NCI-H2081 (cell line): ENCODE measurements at regions not wholly inside any gene's neighbourhood (a gene's known extent, or its start where the extent isn't known, plus 50 kb on each side); places are given as distances from the start of the nearest gene placed in this dataset.

Experiments used
- DNase-seq, 2 experiments: peaks; one replicate each; lab custom pipeline; 2025; lab: John Stamatoyannopoulos, UW

DNA sequence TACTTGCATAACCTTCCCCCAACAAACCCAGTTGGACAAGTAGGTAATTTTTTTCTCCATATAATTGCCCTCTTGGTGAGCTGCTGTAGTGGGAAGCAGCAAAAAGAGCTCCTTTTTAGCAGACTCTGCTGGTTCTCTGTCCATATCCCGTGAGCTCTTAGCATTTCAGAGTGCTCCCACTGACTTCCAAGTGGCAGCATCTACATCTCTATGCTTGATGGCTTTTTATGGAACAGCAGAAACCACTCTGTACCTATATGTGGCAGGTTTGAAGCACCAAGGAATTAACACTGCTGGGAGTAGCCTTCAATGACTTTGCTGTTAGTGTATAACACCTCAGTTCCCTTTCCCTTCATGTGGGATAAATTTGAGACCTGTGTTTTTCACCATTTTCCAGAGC is 168.4 kb upstream of the NHS start:
- no peak for DNase-seq

DNA sequence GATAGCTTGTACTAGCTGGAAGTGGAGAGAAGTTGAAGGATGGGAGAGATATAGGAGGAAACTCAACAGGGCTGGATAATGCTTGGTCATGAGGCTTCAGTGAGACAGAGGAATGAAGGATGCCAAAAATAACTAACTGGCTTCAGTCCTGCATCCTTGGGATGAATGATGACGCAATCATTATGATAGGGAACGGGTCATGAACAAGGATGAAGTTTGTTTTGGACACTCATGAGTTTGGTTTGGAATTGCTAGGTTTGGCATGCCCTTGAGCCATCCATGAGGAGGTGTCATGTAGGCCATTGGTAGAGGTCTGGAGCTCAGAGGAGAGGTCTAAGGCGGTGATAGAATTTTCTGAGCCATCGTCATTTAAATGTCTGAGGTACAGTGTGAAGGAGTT is 160.0 kb upstream of the NHS start:
- DNase-seq = no peak

DNA sequence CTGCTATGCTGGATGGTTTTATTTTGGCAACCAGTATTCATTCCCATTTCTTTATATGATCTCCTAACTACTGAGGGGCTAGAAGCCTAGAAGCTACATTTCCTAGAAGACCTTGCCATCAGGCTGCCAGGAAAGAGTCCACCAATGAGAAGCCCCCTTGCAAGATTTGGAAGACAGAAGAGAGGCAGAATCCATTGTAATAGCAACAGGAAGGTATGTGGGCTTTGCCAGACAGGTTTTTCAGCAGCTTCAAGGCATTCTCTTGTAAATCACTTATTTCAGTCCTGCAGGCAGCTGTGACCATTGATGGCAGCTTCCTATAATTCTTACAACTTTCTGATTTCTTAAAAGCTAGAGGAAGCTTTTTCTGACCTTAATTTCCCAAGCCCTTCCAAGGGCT is 148.3 kb upstream of the NHS start:
- DNase-seq = no peak

DNA sequence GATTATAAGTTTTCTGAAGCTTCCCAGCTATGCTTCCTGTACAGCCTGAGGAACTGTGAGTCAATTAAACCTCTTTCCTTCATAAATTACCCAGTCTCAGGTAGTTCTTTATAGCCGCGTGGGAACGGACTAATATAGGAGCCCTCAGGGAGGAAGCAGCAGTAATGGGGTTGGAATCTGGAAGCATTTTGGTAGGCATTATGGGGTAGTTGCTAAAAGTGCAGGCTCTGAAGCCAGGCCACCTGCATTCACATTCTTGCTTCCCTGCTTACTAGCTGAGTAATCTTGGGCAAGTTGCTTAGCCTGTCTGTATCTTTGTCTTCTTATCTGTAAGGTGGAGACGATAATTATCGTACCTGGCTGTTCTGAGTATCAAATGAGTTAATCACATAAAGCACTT is 137.9 kb upstream of the NHS start:
- DNase-seq = no peak

DNA sequence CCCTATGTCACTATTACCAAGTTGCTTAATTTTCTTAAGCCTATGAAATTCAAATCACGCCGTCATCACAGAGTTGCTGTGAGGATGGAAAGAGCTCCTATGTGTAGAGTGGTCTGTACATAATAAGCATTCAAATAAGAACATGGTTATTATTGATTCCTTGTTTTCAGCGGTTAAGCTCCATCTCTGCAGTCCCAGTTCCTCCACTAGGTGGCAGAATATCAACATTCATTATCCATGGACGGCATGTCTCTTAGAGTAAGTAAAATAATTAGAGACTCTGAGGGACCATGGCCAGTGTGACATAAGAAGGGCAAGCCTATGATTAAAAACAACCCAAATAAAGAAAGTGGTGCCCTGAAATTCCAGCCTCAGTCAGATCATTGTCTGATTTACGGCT is 132.5 kb upstream of the NHS start:
- DNase-seq = peak; percentile 69 to 90

DNA sequence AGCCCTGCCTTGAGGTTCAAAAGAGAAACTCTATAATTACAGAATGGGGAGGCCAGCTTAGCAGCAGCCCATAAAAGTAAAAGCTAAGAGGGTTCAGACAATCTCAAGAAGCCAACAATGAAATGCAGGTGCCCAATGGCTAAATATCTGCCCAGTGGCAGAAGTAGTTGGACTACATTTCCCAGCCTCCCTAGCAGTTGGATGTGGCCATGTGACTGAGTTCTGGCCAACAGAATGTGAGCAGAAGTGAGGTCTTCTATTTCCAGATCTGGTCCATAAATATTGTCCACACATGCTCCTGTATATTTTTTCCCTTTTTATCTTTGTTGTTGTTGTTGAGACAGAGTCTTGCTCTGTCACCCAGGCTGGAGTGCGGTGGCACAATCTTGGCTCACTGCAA is 127.9 kb upstream of the NHS start:
- no peak for DNase-seq

DNA sequence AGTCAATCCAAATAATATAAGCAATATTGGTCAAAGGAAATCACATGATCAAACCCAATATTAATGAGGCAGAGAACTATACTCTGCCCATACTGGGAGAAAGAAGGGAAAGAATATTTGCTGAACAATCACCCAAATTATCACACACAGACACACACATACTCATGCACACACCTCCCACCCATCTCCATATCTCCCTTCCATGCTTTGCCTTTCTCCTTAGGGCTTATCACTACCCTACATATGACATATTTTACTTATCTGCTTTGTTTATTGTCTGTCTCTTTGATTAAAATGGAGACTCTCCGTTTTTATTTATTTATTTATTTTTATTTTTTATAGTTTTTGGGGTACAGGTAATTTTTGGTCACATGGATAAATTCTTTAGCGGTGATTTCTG is 112.9 kb upstream of the NHS start:
- no peak for DNase-seq

DNA sequence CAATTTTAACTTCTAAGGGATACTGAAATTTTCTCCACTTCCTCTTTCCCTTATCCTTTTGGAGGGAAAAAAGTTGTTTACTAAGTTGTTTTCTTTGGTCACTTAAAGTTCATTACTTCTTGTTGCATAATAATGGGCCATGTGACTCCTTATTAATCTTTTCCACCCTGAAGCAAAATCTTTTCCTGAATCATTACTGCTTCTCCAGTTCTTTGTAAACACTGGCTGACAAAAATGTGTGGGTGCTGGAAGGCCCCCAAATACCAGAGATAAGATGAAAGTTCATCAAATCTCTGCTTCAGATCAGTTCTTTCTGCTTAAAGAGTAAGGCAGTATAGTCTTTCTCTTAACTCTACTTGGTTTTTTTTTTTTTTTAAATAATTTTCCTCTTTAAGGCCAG is 108.9 kb upstream of the NHS start:
- DNase-seq = no peak

DNA sequence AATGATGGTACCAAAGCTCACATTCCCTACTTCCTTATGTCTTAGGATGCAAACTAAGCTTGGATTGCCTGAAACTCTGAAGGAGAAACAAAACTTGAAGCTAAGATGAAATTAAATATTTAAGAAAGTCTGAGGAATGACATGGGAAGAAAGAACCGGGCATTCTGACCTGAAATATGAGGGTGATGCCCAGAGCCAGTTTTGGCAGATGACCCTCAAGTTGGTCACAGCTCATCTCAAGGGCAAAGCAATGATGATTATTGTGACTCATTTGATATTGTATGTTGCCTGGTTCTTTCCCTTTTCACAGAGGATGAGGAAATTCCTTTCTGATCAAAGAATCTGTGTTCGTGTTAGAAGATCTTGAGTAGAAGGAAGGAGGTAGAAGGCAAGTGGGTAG is 96.0 kb upstream of the NHS start:
- DNase-seq = no peak

DNA sequence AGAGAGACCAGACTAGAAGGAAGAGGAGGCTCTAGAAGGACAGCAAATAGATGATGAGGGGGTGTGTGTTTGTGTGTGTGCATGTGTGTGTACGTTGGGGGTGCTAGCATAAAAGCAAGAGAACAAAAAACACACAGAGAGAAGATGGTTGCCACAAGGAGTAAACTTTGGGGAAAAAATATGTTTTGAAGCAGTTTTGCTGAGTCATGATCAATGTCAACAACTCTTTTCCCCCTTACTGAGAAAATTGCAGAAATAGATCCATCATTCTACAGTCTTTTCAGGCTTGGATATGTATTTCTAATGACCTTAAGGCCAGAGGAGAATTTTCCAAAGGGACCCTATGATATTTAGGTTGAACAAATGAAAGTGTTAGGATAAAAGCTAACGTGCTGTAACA is 89.0 kb upstream of the NHS start:
- DNase-seq = no peak

DNA sequence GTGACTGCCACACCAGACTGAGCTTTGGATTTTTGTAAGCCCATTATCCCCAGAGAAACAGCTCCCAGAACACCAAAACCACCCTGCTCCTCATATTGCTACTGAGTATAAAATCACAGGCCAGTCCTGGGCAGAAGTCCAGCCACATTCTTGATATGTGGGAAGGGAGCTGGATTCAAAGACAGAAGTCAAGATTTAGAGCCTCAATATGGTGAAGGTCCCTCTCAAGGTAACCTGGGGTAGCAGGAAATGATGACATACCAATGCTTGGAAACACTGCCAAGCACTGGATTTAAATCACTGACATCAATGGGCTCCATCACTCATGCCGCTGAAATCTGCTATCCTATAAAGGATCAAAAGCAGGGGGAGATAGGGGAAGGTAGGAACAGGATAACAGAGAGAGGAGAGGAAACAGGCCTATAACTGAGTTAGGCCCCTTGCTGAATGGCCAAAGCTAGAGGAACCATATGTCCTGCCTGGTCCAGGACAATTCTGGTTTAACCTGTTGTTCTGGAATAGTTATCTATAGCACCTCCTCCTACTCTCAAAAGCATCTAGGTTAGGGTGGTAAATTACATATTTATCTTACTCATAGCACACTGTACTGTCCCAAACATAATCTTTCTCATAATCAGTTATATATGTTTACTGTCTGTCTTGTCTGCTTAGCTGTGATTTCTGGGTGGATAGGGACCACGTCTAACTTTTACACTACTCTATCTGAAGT is 83.7 kb upstream of the NHS start:
- no peak for DNase-seq

DNA sequence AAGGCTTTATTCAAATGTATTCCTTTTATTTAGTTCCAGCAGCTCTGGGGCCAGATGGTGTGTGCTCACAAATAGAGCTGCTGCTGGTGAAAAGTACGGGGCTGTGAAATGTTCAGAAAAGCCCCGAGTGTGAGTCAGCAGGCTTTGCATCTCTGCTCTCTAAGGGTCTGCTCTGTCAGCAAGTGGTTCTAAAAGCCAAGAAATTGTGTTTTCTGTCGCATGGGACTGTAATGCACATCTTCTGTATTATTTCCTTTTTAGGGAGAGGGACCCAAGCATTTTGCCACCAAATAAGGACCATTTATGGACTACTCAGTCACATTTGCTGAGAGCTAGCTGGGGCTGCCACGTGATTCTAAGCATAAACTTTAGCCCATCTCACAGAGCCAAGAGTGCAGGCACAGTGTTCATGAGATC is 82.9 kb upstream of the NHS start:
- no peak for DNase-seq

DNA sequence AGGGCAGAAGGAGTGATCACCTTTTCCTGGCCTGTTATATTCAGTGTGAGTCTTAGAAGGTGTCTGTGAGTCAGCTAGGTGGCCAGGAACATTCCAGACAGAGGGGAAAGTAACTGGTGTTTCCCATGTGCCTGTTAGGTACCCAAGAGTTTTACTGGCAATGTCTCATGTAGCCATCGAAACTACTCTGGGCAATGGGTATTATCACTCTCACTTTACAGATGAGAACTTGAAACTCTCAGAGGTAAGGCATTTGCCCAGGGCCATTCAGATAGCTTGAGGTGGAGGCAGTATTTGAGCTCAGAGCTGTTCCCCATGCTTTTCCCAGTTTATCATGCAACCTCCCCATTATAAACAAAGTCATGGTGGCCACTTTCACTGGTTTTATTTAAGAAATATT is 80.4 kb upstream of the NHS start:
- no peak for DNase-seq

DNA sequence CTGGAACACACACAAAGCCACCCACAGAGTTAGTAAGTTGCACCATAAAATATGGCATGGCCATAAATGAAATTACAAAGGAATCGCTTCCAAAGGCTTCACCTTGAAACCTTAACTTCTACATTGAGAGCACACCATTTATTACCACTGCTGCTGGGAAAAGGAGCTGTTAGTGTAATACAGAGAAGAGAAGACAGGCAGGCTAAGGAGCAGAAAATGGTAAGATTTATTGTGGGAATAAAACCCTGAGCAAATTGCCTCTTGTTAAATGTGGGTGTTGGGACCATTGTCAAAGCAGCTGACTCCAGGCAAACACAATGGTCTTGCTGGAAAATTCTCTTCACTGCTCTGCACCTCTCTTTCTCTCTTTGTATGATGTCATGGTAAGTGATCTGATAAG is 79.2 kb upstream of the NHS start:
- no peak for DNase-seq

DNA sequence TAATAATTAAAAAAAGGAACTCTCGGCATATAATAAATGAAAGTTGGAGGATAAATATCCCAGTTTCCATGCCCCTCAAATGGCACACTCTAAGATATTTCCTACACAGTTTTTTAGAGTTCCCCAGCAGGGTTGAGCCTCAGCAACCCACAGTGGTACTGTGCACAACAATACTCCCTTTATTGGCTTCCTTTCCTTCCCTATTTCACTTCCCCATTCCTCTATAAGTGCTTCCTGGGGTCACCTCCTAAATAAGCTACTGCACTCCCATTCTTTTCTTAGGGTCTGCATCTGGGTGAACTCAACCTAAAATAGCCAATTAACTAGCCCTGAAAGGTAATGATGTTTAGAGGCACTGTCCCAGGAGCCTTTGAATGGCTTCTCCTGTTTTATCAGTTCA is 76.4 kb upstream of the NHS start:
- DNase-seq = no peak

DNA sequence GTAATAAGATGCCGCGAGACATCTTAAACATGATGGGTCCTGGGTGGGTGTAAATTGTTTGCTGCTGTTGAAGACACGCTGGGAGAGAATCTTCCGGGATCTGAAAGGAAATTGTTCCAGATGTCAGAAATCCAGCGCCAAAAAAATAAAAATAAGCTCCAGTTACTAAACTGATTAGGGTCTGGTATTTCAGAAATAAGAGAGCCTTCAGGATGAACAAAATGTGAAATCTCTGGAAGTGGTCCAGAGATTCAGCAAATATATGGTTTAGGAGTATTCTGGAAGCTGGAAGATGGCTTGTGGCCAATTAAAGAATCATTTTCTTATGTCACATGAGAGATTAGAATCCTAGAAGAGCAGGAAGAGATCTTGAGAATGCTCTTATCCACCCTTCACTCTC is 75.8 kb upstream of the NHS start:
- DNase-seq = no peak

DNA sequence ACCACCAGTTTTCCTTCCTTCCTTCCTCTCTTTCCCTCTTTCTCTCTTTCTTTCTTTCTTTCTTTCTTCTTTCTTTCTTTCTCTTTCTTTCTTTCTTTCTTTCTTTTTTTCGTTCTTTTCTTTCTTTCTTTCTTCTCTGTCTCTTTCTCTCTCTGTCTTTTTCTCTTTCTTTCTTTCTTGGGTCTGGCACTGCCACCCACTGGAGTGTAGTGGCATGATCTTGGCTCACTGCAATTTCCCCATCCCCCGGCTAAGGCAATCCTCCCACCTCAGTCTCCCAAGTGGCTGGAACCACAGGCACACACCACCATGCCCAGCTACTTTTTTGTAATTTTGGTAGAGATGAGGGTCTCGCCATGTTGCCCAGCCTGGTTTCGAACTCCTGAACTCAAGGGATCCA is 51.6 kb upstream of the NHS start:
- DNase-seq = no peak
